Inflammatory macrophage (primary cell): ENCODE measurements at regions not wholly inside any gene's neighbourhood (a gene's known extent, or its start where the extent isn't known, plus 50 kb on each side); places are given as distances from the start of the nearest gene placed in this dataset.
A peak's percentile ranks its signal among the peaks of the same experiment; 100 is the strongest.
"Not testable (repeated sequence)": the region's sequence is repeated elsewhere in the genome, so short reads cannot be mapped to it uniquely, and the experiment has no call there.

Experiments
- DNase-seq, 2 donors: peaks; one replicate each; pipeline ENCODE4 v3.0.0-alpha.2; 2020 to 2022

- not testable (repeated sequence) for DNase-seq
Measured at GRCh38 chr5:109283086-109283485, 126.7 kb downstream of the PJA2 start.

- DNase-seq = no peak
Measured at GRCh38 chr5:109281136-109281690, 128.6 kb downstream of the PJA2 start.

- DNase-seq = no peak
Measured at GRCh38 chr5:109278141-109278540, 131.6 kb downstream of the PJA2 start.

- no peak for DNase-seq
Measured at GRCh38 chr5:109275919-109276318, 133.9 kb downstream of the PJA2 start.

DNA sequence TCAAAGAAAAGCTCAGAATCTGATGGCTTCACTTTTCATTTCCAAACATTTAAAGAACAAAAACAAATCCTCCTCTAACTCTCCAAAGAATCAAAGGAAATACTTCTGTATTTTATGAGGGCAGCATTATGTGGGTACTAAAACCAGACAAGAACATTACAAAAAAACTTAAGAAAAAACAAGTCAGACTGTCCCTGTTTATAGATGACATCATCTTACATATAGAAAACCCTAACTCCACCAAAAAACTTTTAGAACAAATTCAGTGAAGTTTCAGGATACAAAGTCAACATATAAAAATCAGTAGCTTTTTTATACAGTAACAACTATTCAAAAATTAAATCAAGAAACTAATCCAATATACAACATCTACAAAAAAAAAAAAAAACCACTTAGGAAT is 136.2 kb downstream of the PJA2 start:
- DNase-seq = no peak

- no peak for DNase-seq
Measured at GRCh38 chr5:109267283-109267682, 142.5 kb downstream of the PJA2 start.

DNA sequence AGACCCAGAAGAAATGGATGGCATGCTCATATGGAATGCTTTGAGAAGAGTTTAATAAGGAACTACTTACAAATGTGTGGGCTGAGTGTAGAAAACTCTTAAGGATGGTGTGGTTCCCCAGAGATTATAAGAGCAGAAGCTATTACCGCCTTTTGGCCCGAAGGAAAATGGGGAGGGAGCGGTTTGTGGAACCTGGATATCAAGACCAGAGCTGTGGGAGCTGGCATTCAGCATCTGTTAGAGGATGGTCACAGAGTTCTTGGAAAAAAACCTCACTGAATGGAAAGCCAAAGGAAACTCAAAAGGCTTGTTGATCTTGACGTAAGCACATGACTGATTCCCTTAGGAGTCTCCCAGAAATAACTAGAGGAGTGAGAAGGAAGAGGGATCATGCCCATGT is 151.0 kb downstream of the PJA2 start:
- no peak for DNase-seq

- no peak for DNase-seq
Measured at GRCh38 chr5:109256486-109256885, 153.3 kb downstream of the PJA2 start.

DNA sequence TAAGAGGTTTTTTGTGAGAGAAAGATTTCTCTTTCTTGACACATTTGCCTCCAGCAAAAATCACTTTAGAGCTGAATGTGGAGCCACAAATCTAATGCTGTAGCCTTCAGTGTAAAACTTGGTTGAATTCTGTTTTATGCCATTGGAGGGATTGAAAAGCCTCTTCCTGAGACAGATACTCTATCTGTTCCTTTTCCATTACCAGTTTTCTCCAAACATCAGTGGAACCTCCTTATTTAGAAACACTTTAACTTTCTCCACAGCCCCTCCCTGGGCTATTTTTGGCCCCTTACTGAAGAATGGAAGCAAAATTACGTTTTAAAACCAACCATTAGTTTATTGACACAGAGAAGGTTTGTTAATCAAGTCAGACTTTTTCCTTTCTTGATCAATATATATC is 155.3 kb downstream of the PJA2 start:
- no peak for DNase-seq

DNA sequence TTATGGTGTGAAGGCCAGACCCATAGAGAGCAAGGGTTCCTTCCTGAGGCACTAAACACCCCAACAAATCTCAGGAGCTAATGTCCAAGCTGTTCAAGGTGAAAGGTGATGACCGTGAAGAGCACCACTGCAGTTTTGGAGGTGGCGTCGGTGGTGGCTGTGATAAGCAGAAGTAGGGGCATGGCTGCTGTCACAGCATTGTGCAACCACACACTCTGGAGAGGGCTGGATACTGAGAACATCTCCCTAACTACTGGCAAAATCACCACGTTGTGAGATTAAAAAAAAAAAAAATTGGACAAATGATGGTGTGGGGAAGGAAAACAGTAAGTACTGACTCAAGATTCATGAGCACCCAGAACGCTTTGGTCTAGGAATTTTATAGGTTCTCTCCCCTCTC is 156.5 kb downstream of the PJA2 start:
- DNase-seq = peak; percentile 4 to 25

DNA sequence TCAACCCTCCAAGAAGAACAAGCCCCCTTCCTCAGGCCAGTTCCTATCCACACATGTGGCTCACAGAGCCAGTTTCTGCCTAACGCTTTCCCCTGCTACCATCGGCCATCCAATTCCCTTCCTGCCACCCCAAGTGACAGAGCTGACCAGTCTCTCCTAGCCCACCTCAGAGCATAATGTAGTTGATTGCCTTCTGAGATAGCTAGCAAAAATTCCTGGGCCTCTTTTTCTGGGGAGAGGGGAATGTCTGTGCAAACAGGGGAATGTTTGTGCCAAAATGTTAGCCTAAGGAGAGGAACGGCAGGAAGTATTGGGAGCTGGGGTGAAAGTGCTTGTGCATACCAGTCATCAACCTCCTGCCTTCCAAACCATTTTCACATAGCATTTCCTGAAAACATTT is 157.0 kb downstream of the PJA2 start:
- no peak for DNase-seq

DNA sequence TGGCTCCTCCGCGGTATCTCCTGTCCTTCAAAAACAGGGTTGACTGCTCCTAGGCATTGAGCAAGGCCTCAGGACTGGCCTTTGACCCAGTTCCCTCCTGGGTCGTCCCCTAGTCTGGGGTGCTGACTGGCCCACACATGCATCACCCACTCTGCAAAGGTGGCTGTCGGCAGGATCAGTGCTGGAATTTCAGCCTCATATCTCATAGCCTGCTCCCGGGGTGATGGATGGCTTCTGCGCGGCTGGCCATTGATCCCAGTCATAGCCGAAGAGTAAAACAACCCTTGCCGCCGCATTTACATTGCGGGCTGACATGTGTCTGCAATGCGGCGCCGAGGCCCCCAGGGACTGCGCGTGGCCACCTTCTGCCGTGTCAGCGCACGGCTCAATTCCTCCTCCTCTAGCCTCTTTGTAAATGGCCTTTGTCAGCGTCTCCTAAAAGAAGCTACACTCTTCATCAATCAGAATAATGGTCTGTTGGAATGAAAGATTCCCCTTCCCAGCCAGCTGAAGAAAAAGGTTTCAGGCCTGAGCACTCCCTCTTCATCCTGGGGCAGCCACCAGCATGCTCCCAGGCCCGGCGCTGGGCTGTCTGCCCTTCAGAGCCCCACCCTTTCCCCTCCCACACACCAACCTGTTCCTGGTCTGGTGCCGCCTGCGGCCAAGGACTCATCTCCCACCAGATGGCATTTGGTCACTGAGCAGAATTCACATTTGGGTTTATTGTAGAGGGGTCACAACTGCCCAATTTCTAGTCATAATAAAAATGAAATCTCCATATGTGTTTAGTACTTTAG is 159.0 kb downstream of the PJA2 start:
- no peak for DNase-seq

- no peak for DNase-seq
Measured at GRCh38 chr5:109250080-109250479, 159.7 kb downstream of the PJA2 start.

GRCh38 chr5:109249126-109249525 is 160.6 kb downstream of the PJA2 start:
- DNase-seq = no peak

DNA sequence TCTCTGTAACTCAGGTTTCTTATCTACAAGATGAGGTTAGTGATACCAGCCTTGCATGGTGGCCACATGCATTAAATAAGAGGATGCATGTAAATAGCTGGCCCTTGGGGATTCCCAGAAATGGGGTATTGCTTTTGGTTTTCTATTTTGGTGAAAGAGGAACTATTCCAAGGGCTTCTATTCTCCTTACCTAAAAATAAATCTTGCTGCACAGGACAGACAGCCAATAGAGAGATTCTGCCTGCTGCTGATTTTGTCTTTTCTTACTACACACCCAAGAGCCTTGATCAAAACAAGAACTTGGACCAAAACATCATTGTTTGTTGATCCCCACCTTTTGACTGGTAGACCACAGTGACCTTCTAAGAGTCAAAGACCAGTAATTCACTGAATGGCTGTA is 161.8 kb downstream of the PJA2 start:
- DNase-seq = peak; percentile 18 to 31

- no peak for DNase-seq
Measured at GRCh38 chr5:109246841-109247592, 162.8 kb downstream of the PJA2 start.
